Activated CD4-positive, alpha-beta T cell treated with anti-CD3 and anti-CD28 coated beads for 48 hours (primary cell): ENCODE measurements at regions not wholly inside any gene's neighbourhood (a gene's known extent, or its start where the extent isn't known, plus 50 kb on each side); places are given as distances from the start of the nearest gene placed in this dataset.

Experiments used
- DNase-seq: peaks from one replicate; pipeline ENCODE4 v3.0.0-alpha.2; 2020

DNA sequence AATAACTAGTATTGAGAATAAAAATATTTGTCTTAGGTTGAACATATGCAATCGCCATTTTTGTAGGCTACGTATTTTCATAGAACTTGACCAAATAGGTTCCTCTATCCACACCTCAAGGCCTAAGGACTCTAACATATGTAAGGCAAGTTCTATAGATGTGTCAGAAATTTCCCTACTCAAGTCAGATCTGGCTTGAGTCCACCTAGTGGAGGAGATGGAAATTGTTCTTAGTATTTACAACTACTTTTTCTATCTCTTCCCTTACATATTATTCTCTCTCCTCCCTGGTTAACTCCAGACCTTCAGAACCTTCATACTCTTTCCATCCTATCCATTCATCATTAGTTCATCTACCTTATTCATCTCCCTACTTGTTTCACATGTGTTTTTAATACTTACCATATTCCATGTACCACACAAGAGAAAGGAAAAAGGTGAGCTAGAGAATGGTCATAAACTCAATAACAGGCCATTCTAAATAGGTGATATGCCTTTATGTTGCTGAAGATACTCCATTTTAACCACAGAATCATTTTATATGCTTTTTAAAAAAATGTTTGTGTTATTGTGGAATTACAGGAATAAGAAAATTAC lies 174.5 kb upstream of the HDAC9 start:
- DNase-seq, result no peak

DNA sequence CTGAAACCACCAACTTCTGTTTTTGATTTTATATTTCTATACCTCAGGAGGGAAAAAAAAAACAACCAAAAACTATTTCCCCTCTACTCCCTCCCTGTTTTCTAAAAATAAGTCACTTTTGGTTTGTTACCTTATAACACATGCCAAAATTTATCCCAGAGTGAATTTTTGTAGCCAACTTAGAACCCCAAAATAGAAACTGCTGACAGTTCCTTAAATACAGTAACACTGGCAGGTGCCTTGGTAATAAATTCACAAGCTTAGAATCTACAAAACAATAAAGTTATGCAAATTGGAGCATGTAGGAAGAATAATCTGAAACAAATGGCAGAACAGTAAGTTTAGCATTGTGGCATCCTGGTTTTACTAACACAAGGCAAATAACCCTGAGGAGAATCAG lies 165.0 kb upstream of the HDAC9 start:
- DNase-seq, result no peak

DNA sequence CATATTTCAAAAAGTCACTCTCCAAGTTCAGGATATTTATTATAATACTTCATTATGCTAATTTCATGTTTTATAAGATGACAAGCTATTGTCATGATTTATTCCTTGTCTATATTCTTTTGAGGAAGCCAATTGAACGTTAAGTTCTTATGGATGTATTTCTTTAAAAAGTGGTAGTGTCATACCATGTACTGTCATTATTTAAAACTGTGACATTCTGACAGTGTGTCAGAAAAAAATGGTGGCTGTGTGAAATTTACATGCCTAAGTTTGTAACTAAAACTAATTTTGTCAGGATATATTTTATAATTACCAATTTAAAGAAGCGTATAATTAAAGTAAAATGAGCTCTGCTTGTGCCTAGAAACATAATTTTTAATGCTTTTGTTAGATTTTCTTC lies 158.9 kb upstream of the HDAC9 start:
- DNase-seq, result no peak

DNA sequence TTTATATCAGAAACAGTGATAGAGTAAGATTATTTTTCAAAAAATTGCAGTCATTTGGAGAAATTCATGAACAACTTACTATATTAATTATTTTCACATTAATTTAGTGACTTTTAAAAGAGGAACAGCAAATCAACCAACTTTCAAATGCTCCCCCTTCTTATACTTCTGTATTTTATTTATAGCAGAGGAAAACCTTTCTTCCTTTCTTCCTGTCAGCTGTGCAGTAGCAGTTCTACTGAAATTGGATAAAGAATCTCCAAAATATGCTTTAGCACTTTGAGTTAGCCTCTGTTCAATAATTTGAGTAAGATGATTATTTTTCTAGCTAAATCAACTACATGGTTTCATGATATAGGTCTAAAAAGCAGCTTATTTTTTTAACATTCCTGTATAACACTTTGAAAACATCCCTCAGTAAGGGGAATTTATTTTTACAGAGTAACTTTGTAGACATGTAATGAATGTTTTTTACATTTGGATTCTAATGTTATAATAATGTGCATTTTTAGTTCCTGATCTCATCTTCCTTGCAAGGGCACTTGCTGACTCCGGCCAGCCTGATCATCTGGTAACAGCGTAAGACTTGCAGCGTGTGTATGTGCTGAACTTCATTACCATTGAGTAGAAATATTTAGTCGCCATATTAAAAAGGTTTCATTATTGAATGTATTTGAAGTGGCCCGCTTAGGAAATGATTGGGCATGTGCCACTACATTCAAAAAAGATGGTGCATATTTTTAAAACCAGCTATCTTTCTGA lies 158.3 kb upstream of the HDAC9 start:
- DNase-seq, result no peak

- no peak for DNase-seq
These were observed 156.5 kb upstream of the HDAC9 start for GRCh38 chr7:18338910-18339523.

DNA sequence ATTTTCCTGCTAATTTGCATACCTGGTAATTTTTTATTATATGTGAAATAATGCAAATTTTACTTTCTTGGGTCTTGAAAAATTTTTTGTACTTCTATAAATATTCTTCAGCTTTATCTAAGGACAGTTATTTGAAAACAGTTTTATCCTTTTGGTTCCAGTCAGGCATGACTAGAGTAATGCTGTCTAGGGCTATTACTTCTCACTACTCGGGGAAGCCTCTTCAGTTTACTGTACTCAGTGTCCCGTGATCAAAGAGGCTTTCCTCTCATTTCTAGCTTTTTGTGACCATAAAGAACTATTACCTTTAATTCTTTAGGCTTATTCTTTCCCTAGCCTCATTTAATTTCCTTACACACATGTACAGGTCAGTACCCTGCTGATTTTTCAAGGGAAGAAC lies 153.8 kb upstream of the HDAC9 start:
- no peak for DNase-seq

DNA sequence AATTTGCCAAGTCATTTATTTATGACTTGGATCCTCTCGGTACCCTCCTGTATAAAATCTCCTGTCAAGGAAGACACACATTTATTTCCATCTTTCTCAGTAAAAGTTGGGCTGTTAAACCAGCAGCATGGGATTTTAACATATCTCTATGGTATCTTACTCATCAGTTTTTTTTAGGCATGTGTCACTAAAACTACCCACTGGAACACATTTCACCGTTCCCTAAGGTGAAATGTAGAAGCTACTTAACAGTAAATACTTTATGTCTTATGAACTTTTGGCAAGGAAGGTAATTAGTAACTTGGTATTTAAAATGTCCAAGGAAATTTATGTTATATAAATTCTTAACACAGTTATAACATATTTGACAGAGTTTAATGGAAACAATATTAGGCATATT lies 152.5 kb upstream of the HDAC9 start:
- DNase-seq, result no peak

DNA sequence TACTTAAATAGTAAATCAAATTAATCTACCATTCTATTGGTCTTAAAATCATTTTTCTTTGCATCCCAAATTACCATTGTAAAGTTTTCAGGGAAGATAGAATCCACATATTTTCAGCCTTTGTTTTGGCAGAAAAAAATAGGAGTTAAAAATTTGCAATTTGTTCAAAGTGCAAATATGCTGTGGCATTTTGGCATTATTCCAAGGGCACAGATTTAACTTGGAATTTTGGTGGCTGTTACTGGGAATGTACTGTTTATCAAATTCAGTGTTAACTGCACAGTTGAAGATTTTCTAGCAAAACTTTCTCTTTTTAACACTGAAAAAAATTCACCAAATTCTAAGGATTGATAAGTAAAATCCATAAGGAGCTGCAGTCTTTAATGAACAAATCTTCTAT lies 151.0 kb upstream of the HDAC9 start:
- no peak for DNase-seq

DNA sequence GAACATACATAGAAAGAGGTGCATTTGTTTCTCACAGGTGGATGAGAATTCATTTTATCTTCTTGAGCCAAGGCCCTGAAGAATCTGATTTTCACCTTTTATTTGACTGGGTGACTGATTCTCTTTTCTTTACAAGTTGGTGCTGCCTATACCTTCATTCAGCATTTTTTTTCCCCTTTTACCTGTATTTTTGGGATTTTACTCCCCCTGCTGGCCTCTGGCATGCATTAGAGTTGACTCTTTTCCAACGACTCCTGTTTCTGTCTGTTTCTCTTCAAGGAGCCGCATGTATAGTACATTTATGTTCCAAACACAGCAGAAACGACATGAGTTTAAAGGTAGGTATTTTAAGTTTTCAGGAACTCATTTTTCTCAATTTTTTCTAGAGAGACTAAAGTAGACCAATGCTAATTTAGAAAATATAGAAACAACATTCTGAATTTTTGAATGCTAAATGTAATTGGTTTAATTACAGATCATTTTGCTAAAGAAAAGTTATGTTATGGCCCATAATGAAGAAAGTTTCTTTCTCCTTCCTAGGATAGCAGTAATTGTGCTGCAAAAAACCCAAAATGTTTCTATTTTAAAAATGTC lies 149.8 kb upstream of the HDAC9 start:
- peak; percentile 38 for DNase-seq

DNA sequence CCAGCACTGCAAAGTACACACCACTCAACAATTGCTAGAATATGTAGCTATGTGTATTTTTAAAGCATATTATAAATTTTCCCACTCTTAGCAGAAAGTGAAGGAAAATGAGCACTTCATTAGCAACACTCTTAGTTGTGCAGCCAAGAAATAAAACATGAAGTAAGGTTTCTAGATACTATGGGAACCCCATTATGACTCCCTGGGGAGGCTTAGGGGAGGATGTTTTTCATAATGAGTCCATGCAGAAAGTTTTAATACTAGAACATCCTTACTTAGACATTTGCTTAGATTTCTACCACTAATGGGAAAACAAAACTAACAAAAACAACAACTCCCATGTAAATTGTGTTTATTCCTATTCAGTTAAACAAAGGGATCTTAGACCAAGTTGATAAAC lies 148.4 kb upstream of the HDAC9 start:
- DNase-seq, result no peak

DNA sequence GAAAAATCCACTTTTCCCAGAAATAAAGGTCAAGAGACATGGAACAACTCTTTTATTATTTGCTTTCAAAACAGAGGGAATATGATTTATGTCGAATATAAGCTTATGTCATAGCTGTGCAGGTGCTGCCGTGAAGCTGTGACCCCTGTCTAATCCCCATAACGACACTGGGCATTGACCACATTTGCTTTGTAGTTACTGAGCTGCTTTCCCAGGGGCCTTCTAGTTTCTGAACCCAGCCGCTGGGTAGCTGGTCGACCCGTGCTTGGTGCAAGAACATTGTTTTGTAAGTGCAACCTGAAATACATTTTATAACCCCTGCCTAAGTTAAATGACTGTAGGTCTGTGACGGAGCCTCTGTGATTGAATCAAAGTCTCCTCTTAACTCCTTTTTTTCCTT lies 144.9 kb upstream of the HDAC9 start:
- DNase-seq, result no peak

GRCh38 chr7:18352339-18353255 lies 143.0 kb upstream of the HDAC9 start:
- peak; percentile 19 for DNase-seq

- no peak for DNase-seq
These were observed 142.2 kb upstream of the HDAC9 start for GRCh38 chr7:18353339-18353738.

DNA sequence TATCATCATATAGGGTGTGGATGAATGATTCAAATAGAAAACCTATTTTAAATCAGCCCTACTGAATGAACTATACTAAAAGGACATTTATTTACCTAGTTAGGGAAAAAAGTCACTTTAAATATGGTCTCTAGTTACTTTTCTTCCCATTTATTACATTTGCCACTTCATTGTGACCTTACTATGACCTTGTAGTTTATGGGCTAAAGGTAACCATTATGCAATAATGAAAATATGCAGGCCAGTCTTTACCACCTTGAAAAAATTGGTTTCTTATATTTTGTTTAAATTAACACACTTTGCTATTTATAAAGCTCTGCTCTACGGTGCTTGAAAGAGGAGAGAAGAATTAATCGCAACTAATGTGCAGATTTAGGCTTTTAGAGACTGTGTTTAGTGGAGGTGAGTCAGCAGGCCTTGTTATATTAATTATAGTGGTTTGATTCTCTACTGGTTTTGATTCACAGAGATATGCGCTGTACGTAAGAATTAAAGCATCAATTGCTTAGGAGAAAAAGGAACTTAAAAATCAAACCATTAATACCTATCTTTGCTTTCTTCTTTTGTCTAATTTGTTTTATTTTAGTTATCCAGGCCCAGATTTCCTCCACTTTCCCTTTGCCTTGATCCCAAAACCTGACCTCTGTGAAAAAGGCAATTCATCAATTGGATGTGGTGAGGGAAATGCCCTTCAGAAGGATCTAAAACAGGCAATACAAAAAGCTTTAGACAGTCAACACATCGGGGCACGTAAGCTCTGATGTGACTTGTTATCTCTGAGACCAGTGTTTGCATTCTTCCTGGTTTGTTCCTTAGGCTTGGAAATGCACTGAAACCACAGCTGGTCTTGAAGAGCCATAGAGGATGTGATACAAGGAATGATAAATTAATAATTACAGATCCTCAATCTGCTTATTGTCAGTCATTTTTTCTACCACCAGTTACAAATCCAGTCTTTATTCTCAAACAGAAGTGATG lies 141.2 kb upstream of the HDAC9 start:
- DNase-seq, result no peak

- DNase-seq, result no peak
These were observed 139.3 kb upstream of the HDAC9 start for GRCh38 chr7:18356191-18356645.

- no peak for DNase-seq
These were observed 137.9 kb upstream of the HDAC9 start for GRCh38 chr7:18357691-18358090.

DNA sequence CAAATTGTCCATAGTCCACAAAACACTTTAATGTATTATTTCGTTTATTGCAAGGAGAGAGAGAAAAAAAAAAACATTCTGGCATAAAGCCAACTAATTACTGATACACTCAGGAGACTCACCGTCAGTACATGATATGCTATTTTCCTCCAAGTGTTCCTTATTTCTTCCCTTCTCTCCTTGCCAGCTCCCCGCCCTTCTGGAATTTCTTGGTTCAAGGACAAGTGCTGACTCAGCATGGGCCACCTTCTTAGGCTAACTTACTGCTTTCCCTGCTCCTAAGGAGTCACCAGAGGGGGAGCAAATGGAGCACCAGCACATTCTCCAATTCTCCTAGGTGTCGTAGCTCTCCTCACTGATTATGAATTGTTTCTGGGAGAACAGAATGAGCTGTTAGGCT lies 133.8 kb upstream of the HDAC9 start:
- DNase-seq, result no peak

DNA sequence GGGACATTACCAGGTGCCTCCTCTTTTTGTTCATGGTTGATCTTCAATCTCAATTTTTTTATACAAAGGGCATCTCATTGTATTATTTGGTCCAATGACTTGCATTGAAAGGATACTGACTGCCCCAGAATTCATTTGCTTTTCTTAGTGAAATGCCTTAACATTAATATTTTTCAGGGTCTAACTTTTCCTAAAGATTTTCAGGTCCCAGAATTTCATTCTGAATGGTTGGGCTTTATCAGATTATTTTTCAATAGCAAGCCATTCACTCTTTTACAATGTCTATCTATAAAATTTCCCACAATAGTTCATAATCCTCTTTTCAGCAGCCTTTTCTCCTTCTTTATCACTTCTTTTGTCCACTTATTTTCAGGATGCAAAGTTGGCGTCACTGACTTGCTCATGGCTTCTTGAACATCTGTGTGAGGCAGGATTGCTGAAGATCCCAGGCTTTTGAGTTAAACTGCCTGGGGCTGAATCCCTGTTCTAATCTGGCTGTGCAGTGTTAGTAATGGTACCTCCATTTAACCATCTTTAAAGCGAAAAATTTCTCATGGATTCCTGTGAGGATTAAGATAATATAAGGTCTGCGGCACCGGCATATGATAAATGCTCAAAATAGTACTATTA lies 131.7 kb upstream of the HDAC9 start:
- DNase-seq, result no peak

DNA sequence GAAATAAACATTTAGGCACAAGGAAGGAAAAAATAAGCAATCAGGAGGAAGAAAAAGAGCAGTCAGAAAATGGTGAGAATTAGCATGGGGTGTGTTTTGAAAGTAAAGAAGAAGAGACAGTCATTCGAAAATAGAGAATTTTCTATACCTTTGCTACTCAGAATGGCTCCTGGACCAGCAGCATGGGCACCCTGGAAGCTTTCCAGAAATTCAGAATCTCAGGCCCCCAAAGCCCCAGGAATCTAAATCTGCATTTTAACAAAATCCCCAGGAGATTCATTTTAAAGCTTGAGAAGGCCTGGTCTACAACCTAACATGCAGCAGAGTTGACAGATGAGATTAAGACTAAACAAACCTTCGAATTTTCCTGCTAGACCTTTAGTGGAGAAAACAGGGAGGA lies 131.2 kb upstream of the HDAC9 start:
- no peak for DNase-seq

GRCh38 chr7:18366394-18366793 lies 129.2 kb upstream of the HDAC9 start:
- DNase-seq, result no peak

- no peak for DNase-seq
These were observed 126.5 kb upstream of the HDAC9 start for GRCh38 chr7:18369011-18369410.
